ENCODE measurements at regions not wholly inside any gene's neighbourhood (a gene's known extent, or its start where the extent isn't known, plus 50 kb on each side); places are given as distances from the start of the nearest gene placed in this dataset.

- Histone ChIP-seq H3K4me1 (ENCODE audit: insufficient read depth, low read length, poor library complexity, severe bottlenecking) (no peaks in the 10 kb centered on the region), H3K9me2 (ENCODE audit: insufficient read depth, low read length) (no peaks in the 10 kb centered on the region), H3K9me3 (ENCODE audit: low read length) (no peaks in the 10 kb centered on the region), H3K36me3 (ENCODE audit: insufficient read depth, low read length) (no peaks in the 10 kb centered on the region), H3K79me2 (ENCODE audit: insufficient read depth, low read depth, low read length) (no peaks in the 10 kb centered on the region), H3K27ac (ENCODE audit: low read depth, low read length, poor library complexity, severe bottlenecking) (no peak overlapping the region), H2AFZ (ENCODE audit: low read length) (no peak overlapping the region), H3K4me2 (ENCODE audit: low read length) (no peak overlapping the region), H3K4me3 (ENCODE audit: low read depth, low read length, poor library complexity, severe bottlenecking) (no peak overlapping the region), H4K20me1 (ENCODE audit: insufficient read depth, low read length) (no peaks in the 10 kb centered on the region)
- CTCF ChIA-PET (ENCODE audit: unreplicated experiment): no interaction called here
- no peak for TF ChIP-seq EZH2phosphoT487 (IDR thresholded peaks at IDR 0.05; ENCODE audit: borderline replicate concordance, low read depth, low read length)
- TF ChIP-seq CTCF (conservative IDR thresholded peaks at IDR 0.05; ENCODE audit: low read length): no peak
- no TSS peak for BruUV-seq (replicated peaks)
- DNase-seq (ENCODE audit: low spot score): no peak
- intact Hi-C loops (cut with micrococcal nuclease; ENCODE audit: unreplicated experiment): no loop called here
- POLR2A ChIA-PET: interaction anchor here (0.6 kb wide), 1 partner anchor 23 kb away, joined by 3 read pairs; no protein-coding TSS in a partner anchor
Observed at GRCh38 chr11:20303391-20303965, 60.0 kb upstream of the HTATIP2 start.

GRCh38 chr11:20293992-20294391 is 69.5 kb upstream of the HTATIP2 start:
- H3K9me3 ChIP-seq (ENCODE audit: low read length): no peaks in the 10 kb centered on the region
- CTCF ChIA-PET (ENCODE audit: unreplicated experiment): no interaction called here
- no peaks in the 10 kb centered on the region for H3K36me3 ChIP-seq (ENCODE audit: insufficient read depth, low read length)
- DNase-seq (ENCODE audit: low spot score): no peak
- BruUV-seq (replicated peaks): no TSS peak
- no peaks in the 10 kb centered on the region for H3K4me1 ChIP-seq (ENCODE audit: insufficient read depth, low read length, poor library complexity, severe bottlenecking)
- H3K9me2 ChIP-seq (ENCODE audit: insufficient read depth, low read length): no peaks in the 10 kb centered on the region
- no peaks in the 10 kb centered on the region for H4K20me1 ChIP-seq (ENCODE audit: insufficient read depth, low read length)
- H3K4me3 ChIP-seq (ENCODE audit: low read depth, low read length, poor library complexity, severe bottlenecking): no peak overlapping the region
- POLR2A ChIA-PET: no interaction called here
- H3K27ac ChIP-seq (ENCODE audit: low read depth, low read length, poor library complexity, severe bottlenecking): no peak overlapping the region
- intact Hi-C loops (cut with micrococcal nuclease; ENCODE audit: unreplicated experiment): no loop called here
- TF ChIP-seq EZH2phosphoT487 (IDR thresholded peaks at IDR 0.05; ENCODE audit: borderline replicate concordance, low read depth, low read length) (no peak), CTCF (conservative IDR thresholded peaks at IDR 0.05; ENCODE audit: low read length) (no peak)
- no peak overlapping the region for H3K4me2 ChIP-seq (ENCODE audit: low read length)
- no peak overlapping the region for H2AFZ ChIP-seq (ENCODE audit: low read length)
- no peaks in the 10 kb centered on the region for H3K79me2 ChIP-seq (ENCODE audit: insufficient read depth, low read depth, low read length)

GRCh38 chr11:20293531-20293930 is 70.0 kb upstream of the HTATIP2 start:
- ChIA-PET CTCF (ENCODE audit: unreplicated experiment) (no interaction called here), POLR2A (no interaction called here)
- Histone ChIP-seq H3K4me1 (ENCODE audit: insufficient read depth, low read length, poor library complexity, severe bottlenecking) (no peaks in the 10 kb centered on the region), H3K4me3 (ENCODE audit: low read depth, low read length, poor library complexity, severe bottlenecking) (no peak overlapping the region), H3K36me3 (ENCODE audit: insufficient read depth, low read length) (no peaks in the 10 kb centered on the region), H3K9me2 (ENCODE audit: insufficient read depth, low read length) (no peaks in the 10 kb centered on the region), H2AFZ (ENCODE audit: low read length) (no peak overlapping the region), H3K79me2 (ENCODE audit: insufficient read depth, low read depth, low read length) (no peaks in the 10 kb centered on the region), H3K4me2 (ENCODE audit: low read length) (no peak overlapping the region), H4K20me1 (ENCODE audit: insufficient read depth, low read length) (no peaks in the 10 kb centered on the region), H3K27ac (ENCODE audit: low read depth, low read length, poor library complexity, severe bottlenecking) (no peak overlapping the region), H3K9me3 (ENCODE audit: low read length) (no peaks in the 10 kb centered on the region)
- no TSS peak for BruUV-seq (replicated peaks)
- intact Hi-C loops (cut with micrococcal nuclease; ENCODE audit: unreplicated experiment): no loop called here
- no peak for DNase-seq (ENCODE audit: low spot score)
- TF ChIP-seq EZH2phosphoT487 (IDR thresholded peaks at IDR 0.05; ENCODE audit: borderline replicate concordance, low read depth, low read length) (no peak), CTCF (conservative IDR thresholded peaks at IDR 0.05; ENCODE audit: low read length) (no peak)

Data from OCI-LY7 (cell line).